NT2/D1 (cell line): ENCODE measurements at regions not wholly inside any gene's neighbourhood (a gene's known extent, or its start where the extent isn't known, plus 50 kb on each side); places are given as distances from the start of the nearest gene placed in this dataset.

Source experiments
- SUZ12 ChIP-seq: IDR thresholded peaks from 2 replicates; pipeline ENCODE4 v1.6.1; 2011; ENCODE audit not compliant: insufficient read length, insufficient read depth; ENCODE audit errors: extremely low read depth
- YY1 ChIP-seq: IDR thresholded peaks from 2 replicates; pipeline ENCODE4 v1.6.1; 2011; ENCODE audit not compliant: insufficient read length, insufficient read depth

DNA sequence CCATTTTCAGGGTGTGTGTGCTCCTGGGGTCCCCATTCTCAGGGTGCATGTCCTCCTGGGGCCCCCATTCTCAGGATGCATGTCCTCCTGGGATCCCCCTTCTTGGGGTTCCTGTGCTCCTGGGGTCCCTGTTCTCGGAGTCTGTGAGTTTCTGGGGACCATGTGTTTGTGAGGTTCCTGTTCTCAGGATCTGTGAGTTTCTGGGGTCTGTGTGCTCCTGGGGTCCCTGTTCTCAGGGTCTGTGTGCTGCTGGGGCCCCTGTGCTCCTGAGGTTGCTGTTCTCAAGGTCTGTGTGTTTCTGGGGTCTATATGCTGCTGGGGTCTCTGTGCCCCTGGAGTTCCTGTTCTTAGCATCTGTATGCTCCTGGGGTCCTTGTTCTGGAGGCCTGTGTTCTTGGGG, 425.5 kb downstream of the GLRX3 start:
- TF ChIP-seq YY1 (no peak), SUZ12 (no peak)
